HL-60 (cell line): ENCODE measurements at regions not wholly inside any gene's neighbourhood (a gene's known extent, or its start where the extent isn't known, plus 50 kb on each side); places are given as distances from the start of the nearest gene placed in this dataset.

ENCODE experiments used
- DNase-seq, 2 experiments: peaks; one replicate each; pipeline ENCODE4 v3.0.0-alpha.2; 2010 to 2020; ENCODE audit warnings: low read depth in 1 of 2, low spot score in 1 of 2
- H3K27ac ChIP-seq: fragments of 250-450 bp; sonication (Bioruptor Pico); replicated peaks from 2 replicates; pipeline ENCODE4 v1.5.1; 2020; ENCODE audit warnings: mild to moderate bottlenecking, moderate library complexity
- H3K27me3 ChIP-seq: fragments of 250-450 bp; sonication (Bioruptor Pico); 2 replicates; pipeline ENCODE4 v1.5.1; 2021; ENCODE audit warnings: mild to moderate bottlenecking, moderate library complexity; ENCODE audit not compliant: insufficient read depth, poor library complexity, severe bottlenecking
- H3K4me3 ChIP-seq: replicated peaks from 2 replicates; pipeline ENCODE4 v1.5.1; 2011; ENCODE audit warnings: mild to moderate bottlenecking, control low read depth, low read length; ENCODE audit not compliant: insufficient read depth
- CTCF ChIP-seq: IDR thresholded peaks from one replicate; pipeline ENCODE4 v1.5.1; 2011; ENCODE audit warnings: low read length, control low read depth, inconsistent platforms; ENCODE audit not compliant: insufficient read depth
- GABPA ChIP-seq: IDR thresholded peaks from 2 replicates; pipeline ENCODE4 v1.6.1; 2012; ENCODE audit warnings: low read depth
- POLR2AphosphoS5 ChIP-seq: IDR thresholded peaks from 2 replicates; pipeline ENCODE4 v1.6.1; 2012; ENCODE audit warnings: low read depth
- REST ChIP-seq: IDR thresholded peaks from 2 replicates; pipeline ENCODE4 v1.6.1; 2012; ENCODE audit warnings: low read depth; ENCODE audit not compliant: insufficient replicate concordance
- SPI1 ChIP-seq: IDR thresholded peaks from 2 replicates; pipeline ENCODE4 v1.6.1; 2012; ENCODE audit warnings: low read depth, mild to moderate bottlenecking, borderline replicate concordance

- Histone ChIP-seq H3K4me3 (no peak overlapping the region), H3K27ac (no peak overlapping the region), H3K27me3 (no peaks in the 10 kb centered on the region)
- TF ChIP-seq REST (no peak), GABPA (no peak), POLR2AphosphoS5 (no peak), SPI1 (no peak), CTCF (no peak)
- no peak for DNase-seq
Measured at GRCh38 chr17:72444517-72445054, 323.8 kb downstream of the SOX9 start.

- Histone ChIP-seq H3K4me3 (no peak overlapping the region), H3K27ac (no peak overlapping the region)
- no peak for DNase-seq
Measured at GRCh38 chr17:72445055-72445991, 324.5 kb downstream of the SOX9 start.

More at GRCh38 chr17:72445055-72445991, 324.5 kb downstream of the SOX9 start:
- no peak for TF ChIP-seq REST
- no peak for TF ChIP-seq POLR2AphosphoS5
- no peak for TF ChIP-seq CTCF
- no peak for TF ChIP-seq GABPA
- no peak for TF ChIP-seq SPI1
- no peaks in the 10 kb centered on the region for H3K27me3 ChIP-seq
